ENCODE measurements at regions not wholly inside any gene's neighbourhood (a gene's known extent, or its start where the extent isn't known, plus 50 kb on each side); places are given as distances from the start of the nearest gene placed in this dataset.

DNA sequence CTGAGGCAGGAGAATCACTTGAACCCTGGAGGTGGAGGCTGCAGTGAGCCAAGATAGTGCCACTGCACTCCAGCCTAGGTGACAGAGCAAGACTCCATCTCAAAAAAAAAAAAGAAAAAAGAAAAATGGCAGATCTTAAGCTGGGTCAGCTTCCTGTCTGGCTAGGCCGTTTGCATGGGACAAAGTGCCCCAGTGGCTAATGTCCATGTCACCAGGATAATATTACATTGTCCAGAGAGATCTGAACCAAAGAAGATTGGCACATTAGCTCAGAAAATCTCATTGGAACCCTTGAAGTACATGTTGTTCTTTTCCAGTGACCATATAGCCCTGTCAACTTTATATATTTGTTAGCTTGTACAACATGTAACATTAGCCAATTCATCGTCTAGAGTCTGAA lies 59.2 kb upstream of the DAB2IP start:
- TF ChIP-seq, protein P1, sequence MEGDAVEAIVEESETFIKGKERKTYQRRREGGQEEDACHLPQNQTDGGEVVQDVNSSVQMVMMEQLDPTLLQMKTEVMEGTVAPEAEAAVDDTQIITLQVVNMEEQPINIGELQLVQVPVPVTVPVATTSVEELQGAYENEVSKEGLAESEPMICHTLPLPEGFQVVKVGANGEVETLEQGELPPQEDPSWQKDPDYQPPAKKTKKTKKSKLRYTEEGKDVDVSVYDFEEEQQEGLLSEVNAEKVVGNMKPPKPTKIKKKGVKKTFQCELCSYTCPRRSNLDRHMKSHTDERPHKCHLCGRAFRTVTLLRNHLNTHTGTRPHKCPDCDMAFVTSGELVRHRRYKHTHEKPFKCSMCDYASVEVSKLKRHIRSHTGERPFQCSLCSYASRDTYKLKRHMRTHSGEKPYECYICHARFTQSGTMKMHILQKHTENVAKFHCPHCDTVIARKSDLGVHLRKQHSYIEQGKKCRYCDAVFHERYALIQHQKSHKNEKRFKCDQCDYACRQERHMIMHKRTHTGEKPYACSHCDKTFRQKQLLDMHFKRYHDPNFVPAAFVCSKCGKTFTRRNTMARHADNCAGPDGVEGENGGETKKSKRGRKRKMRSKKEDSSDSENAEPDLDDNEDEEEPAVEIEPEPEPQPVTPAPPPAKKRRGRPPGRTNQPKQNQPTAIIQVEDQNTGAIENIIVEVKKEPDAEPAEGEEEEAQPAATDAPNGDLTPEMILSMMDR (conservative IDR thresholded peaks at IDR 0.05): no peak
- no peak for TF ChIP-seq EZH2 (IDR thresholded peaks at IDR 0.05; ENCODE audit: low read depth)

All from PC-9 (cell line).